ENCODE measurements at regions not wholly inside any gene's neighbourhood (a gene's known extent, or its start where the extent isn't known, plus 50 kb on each side); places are given as distances from the start of the nearest gene placed in this dataset.

- CTCF ChIA-PET, result no interaction called here
- FAIRE-seq (no peak), DNase-seq (ENCODE audit: low read depth, low spot score) (no peak)
- Histone ChIP-seq H3K27ac (ENCODE audit: insufficient read depth, low read depth, low read length) (no peak overlapping the region), H3K4me2 (ENCODE audit: insufficient read depth, low read length) (no peak overlapping the region), H3K79me2 (ENCODE audit: control insufficient read depth, insufficient read depth, low read length) (no peaks in the 10 kb centered on the region), H2AFZ (ENCODE audit: low read depth, low read length) (no peak overlapping the region), H3K4me3 (replicated peaks in 1 of 3; ENCODE audit: insufficient read depth in 1 of 3, low read depth in 1 of 3, low read length in 3 of 3) (no peak overlapping the region), H3K9me3 (replicated peaks; ENCODE audit: control insufficient read depth, insufficient read depth, low read length) (peaks cover 5% of the 10 kb centered on the region), H4K20me1 (replicated peaks; ENCODE audit: control insufficient read depth, extremely low read depth, insufficient read depth, low read length) (no peaks in the 10 kb centered on the region), H3K27me3 (ENCODE audit: control insufficient read depth in 2 of 2, insufficient read depth in 2 of 2, low read length in 2 of 2) (no peaks in the 10 kb centered on the region), H3K4me1 (ENCODE audit: control insufficient read depth, extremely low read depth, insufficient read depth, low read length) (no peaks in the 10 kb centered on the region), H3K36me3 (ENCODE audit: control insufficient read depth in 2 of 2, extremely low read depth in 1 of 2, insufficient read depth in 2 of 2, low read length in 2 of 2) (no peaks in the 10 kb centered on the region), H3K9me1 (replicated peaks; ENCODE audit: control insufficient read depth, extremely low read depth, insufficient read depth, low read length) (no peaks in the 10 kb centered on the region), H3K9ac (replicated peaks; ENCODE audit: extremely low read depth, insufficient read depth, low read length) (no peak overlapping the region)
- TF ChIP-seq POLR2A (IDR thresholded peaks at IDR 0.05; ENCODE audit: low read depth, low read length) (no peak), JUN (IDR thresholded peaks at IDR 0.05; ENCODE audit: borderline replicate concordance, insufficient read depth, insufficient read length, low read depth) (no peak), MYC (IDR thresholded peaks at IDR 0.05; ENCODE audit: low read depth, low read length) (no peak), EZH2 (IDR thresholded peaks at IDR 0.05; ENCODE audit: borderline replicate concordance, low read depth, low read length, severe bottlenecking) (no peak), POLR2AphosphoS5 (IDR thresholded peaks at IDR 0.05; ENCODE audit: insufficient read depth, low read depth, low read length) (no peak), FOS (IDR thresholded peaks at IDR 0.05; ENCODE audit: borderline replicate concordance, insufficient read depth, low read length) (no peak), GATA2 (IDR thresholded peaks at IDR 0.05; ENCODE audit: insufficient read depth, insufficient read length, low read depth, low read length) (no peak), MAX (IDR thresholded peaks at IDR 0.05; ENCODE audit: insufficient read depth, insufficient read length) (no peak)
- TF ChIP-seq, protein P1, sequence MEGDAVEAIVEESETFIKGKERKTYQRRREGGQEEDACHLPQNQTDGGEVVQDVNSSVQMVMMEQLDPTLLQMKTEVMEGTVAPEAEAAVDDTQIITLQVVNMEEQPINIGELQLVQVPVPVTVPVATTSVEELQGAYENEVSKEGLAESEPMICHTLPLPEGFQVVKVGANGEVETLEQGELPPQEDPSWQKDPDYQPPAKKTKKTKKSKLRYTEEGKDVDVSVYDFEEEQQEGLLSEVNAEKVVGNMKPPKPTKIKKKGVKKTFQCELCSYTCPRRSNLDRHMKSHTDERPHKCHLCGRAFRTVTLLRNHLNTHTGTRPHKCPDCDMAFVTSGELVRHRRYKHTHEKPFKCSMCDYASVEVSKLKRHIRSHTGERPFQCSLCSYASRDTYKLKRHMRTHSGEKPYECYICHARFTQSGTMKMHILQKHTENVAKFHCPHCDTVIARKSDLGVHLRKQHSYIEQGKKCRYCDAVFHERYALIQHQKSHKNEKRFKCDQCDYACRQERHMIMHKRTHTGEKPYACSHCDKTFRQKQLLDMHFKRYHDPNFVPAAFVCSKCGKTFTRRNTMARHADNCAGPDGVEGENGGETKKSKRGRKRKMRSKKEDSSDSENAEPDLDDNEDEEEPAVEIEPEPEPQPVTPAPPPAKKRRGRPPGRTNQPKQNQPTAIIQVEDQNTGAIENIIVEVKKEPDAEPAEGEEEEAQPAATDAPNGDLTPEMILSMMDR (IDR thresholded peaks at IDR 0.05; ENCODE audit: extremely low read depth in 1 of 2, insufficient read depth in 1 of 2, low read depth in 1 of 2, low read length in 2 of 2), result no peak
- dilution Hi-C loops (cut with MboI; ENCODE audit: extremely low pct_ligation_motif_present, low sequenced_read_pairs) (no loop called here), intact Hi-C loops (cut with micrococcal nuclease) (no loop called here)
- POLR2A ChIA-PET, result no interaction called here
- no TSS peak for BruUV-seq (replicated peaks)
Observed at GRCh38 chr3:68025189-68025588, 370.8 kb upstream of the SUCLG2 start.

All from endothelial cell of umbilical vein (primary cell).